HEK293 (cell line): ENCODE measurements at regions not wholly inside any gene's neighbourhood (a gene's known extent, or its start where the extent isn't known, plus 50 kb on each side); places are given as distances from the start of the nearest gene placed in this dataset.

Source experiments
- CTCF ChIA-PET: fragments of 350-600 bp; formaldehyde crosslinking; extraction: SDS; loops from one replicate; lab custom pipeline; 2021; ENCODE audit warnings: antibody characterized with exemption; lab: Yijun Ruan, JAX
- POLR2A ChIA-PET: fragments of 300-600 bp; formaldehyde crosslinking; extraction: SDS; loops from one replicate; lab custom pipeline; 2020; ENCODE audit warnings: antibody characterized with exemption, inconsistent platforms; lab: Yijun Ruan, JAX
- H3K27ac ChIP-seq: fragments of 200-500 bp; sonication (Bioruptor generic); 2 replicates; pipeline ENCODE4 v1.5.1; 2014; ENCODE audit warnings: low read depth, low read length, control low read depth, inconsistent platforms; ENCODE audit errors: extremely low read depth
- H3K36me3 ChIP-seq, 2 experiments: fragments of 200-500 bp in 1 of 2; sonication (Bioruptor generic) in 1 of 2; 1 replicate in 1 of 2; 2 replicates in 1 of 2; pipeline ENCODE4 v1.5.1; 2014 to 2017; ENCODE audit warnings: inconsistent platforms in 2 of 2, low read length in 2 of 2; ENCODE audit not compliant: control insufficient read depth in 2 of 2, insufficient read depth in 1 of 2
- H3K4me1 ChIP-seq: fragments of 200-500 bp; sonication (Bioruptor generic); 2 replicates; pipeline ENCODE4 v1.5.1; 2014; ENCODE audit warnings: mild to moderate bottlenecking, low read length, inconsistent platforms; ENCODE audit not compliant: control insufficient read depth, insufficient read depth
- H3K4me3 ChIP-seq: 2 replicates; pipeline ENCODE4 v1.5.1; 2011; ENCODE audit warnings: low read depth, mild to moderate bottlenecking, control low read depth, low read length, moderate library complexity
- H3K9me3 ChIP-seq: fragments of 200-500 bp; sonication (Bioruptor generic); 2 replicates; pipeline ENCODE4 v1.5.1; 2014; ENCODE audit warnings: low read depth, low read length, inconsistent platforms; ENCODE audit not compliant: control insufficient read depth, insufficient read depth
- GLI4 ChIP-seq: fragments of 450-650 bp; formaldehyde crosslinking; IDR thresholded peaks from 2 replicates; pipeline ENCODE4 v1.5.1; 2016; ENCODE audit warnings: missing biosample characterization, missing genetic modification characterization
- KLF10 ChIP-seq: fragments of 450-650 bp; IDR thresholded peaks from 2 replicates; pipeline ENCODE4 v1.5.1; 2018; ENCODE audit warnings: missing biosample characterization, mild to moderate bottlenecking, missing genetic modification characterization
- MZF1 ChIP-seq: fragments of 450-650 bp; formaldehyde crosslinking; IDR thresholded peaks from 2 replicates; pipeline ENCODE4 v1.5.1; 2017; ENCODE audit warnings: missing biosample characterization, missing genetic modification characterization, borderline replicate concordance
- PRDM4 ChIP-seq: fragments of 450-650 bp; formaldehyde crosslinking; IDR thresholded peaks from 2 replicates; pipeline ENCODE4 v1.5.1; 2017; ENCODE audit warnings: missing biosample characterization, missing genetic modification characterization
- SP2 ChIP-seq: fragments of 450-650 bp; formaldehyde crosslinking; IDR thresholded peaks from 2 replicates; pipeline ENCODE4 v1.5.1; 2016; ENCODE audit warnings: missing biosample characterization, missing genetic modification characterization
- YY2 ChIP-seq: fragments of 450-650 bp; formaldehyde crosslinking; IDR thresholded peaks from 2 replicates; pipeline ENCODE4 v1.5.1; 2016; ENCODE audit warnings: missing biosample characterization, missing genetic modification characterization
- ZFHX2 ChIP-seq: fragments of 450-650 bp; formaldehyde crosslinking; conservative IDR thresholded peaks from 2 replicates; pipeline ENCODE4 v1.5.1; 2016; ENCODE audit warnings: missing biosample characterization, missing genetic modification characterization
- ZFP3 ChIP-seq: fragments of 450-650 bp; formaldehyde crosslinking; IDR thresholded peaks from 2 replicates; pipeline ENCODE4 v1.5.1; 2016; ENCODE audit warnings: low read depth, missing biosample characterization, missing genetic modification characterization
- ZNF146 ChIP-seq: fragments of 450-650 bp; formaldehyde crosslinking; IDR thresholded peaks from 2 replicates; pipeline ENCODE4 v1.5.1; 2016; ENCODE audit warnings: missing biosample characterization, missing genetic modification characterization
- ZNF148 ChIP-seq: fragments of 450-650 bp; formaldehyde crosslinking; IDR thresholded peaks from 2 replicates; pipeline ENCODE4 v1.5.0; 2017; ENCODE audit warnings: missing biosample characterization, missing genetic modification characterization, borderline replicate concordance
- ZNF184 ChIP-seq: fragments of 450-650 bp; IDR thresholded peaks from 2 replicates; pipeline ENCODE4 v1.5.1; 2018; ENCODE audit warnings: missing biosample characterization, mild to moderate bottlenecking, missing genetic modification characterization
- ZNF2 ChIP-seq: fragments of 450-650 bp; formaldehyde crosslinking; IDR thresholded peaks from 2 replicates; pipeline ENCODE4 v1.5.1; 2016; ENCODE audit warnings: missing biosample characterization, missing genetic modification characterization
- ZNF23 ChIP-seq: fragments of 450-650 bp; formaldehyde crosslinking; IDR thresholded peaks from 2 replicates; pipeline ENCODE4 v1.5.1; 2016; ENCODE audit warnings: missing biosample characterization, missing genetic modification characterization, borderline replicate concordance
- ZNF280C ChIP-seq: fragments of 450-650 bp; formaldehyde crosslinking; IDR thresholded peaks from 2 replicates; pipeline ENCODE4 v1.5.1; 2016; ENCODE audit warnings: missing biosample characterization, missing genetic modification characterization
- ZNF518A ChIP-seq: fragments of 450-650 bp; formaldehyde crosslinking; conservative IDR thresholded peaks from 2 replicates; pipeline ENCODE4 v1.5.1; 2016; ENCODE audit warnings: low read depth, missing biosample characterization, missing genetic modification characterization
- ZNF549 ChIP-seq: fragments of 450-650 bp; IDR thresholded peaks from 2 replicates; pipeline ENCODE4 v1.5.1; 2018; ENCODE audit warnings: missing biosample characterization, missing genetic modification characterization, mild to moderate bottlenecking, inconsistent platforms, moderate library complexity
- ZNF624 ChIP-seq: fragments of 450-650 bp; formaldehyde crosslinking; IDR thresholded peaks from 2 replicates; pipeline ENCODE4 v1.5.1; 2017; ENCODE audit warnings: missing biosample characterization, missing genetic modification characterization
- ZNF658 ChIP-seq: fragments of 450-650 bp; formaldehyde crosslinking; IDR thresholded peaks from 2 replicates; pipeline ENCODE4; 2016; ENCODE audit warnings: missing biosample characterization, missing genetic modification characterization
- ZNF677 ChIP-seq: fragments of 450-650 bp; IDR thresholded peaks from 2 replicates; pipeline ENCODE4 v1.5.0; 2018; ENCODE audit warnings: missing biosample characterization, mild to moderate bottlenecking, missing genetic modification characterization, moderate library complexity
- ZNF747 ChIP-seq: fragments of 450-650 bp; formaldehyde crosslinking; IDR thresholded peaks from 2 replicates; pipeline ENCODE4 v1.5.1; 2016; ENCODE audit warnings: missing biosample characterization, missing genetic modification characterization
- ZNF837 ChIP-seq: fragments of 450-650 bp; formaldehyde crosslinking; IDR thresholded peaks from 2 replicates; pipeline ENCODE4 v1.5.1; 2016; ENCODE audit warnings: missing biosample characterization, missing genetic modification characterization
- ZNF843 ChIP-seq: fragments of 450-650 bp; formaldehyde crosslinking; IDR thresholded peaks from 2 replicates; pipeline ENCODE4 v1.5.1; 2016; ENCODE audit warnings: missing biosample characterization, missing genetic modification characterization
- ZXDB ChIP-seq: fragments of 450-650 bp; formaldehyde crosslinking; IDR thresholded peaks from 2 replicates; pipeline ENCODE4 v1.5.1; 2016; ENCODE audit warnings: missing biosample characterization, missing genetic modification characterization

GRCh38 chr21:31446226-31446855 lies 102.3 kb upstream of the TIAM1 start (continued):
- TF ChIP-seq ZNF518A (tag by site-specific recombination): no peak
- TF ChIP-seq ZNF843 (tag by site-specific recombination): no peak
- no peak for TF ChIP-seq MZF1 (tag by site-specific recombination)
- TF ChIP-seq ZNF624 (tag by site-specific recombination): no peak
- no peak for TF ChIP-seq SP2 (tag by site-specific recombination)
- TF ChIP-seq ZFP3 (tag by site-specific recombination): no peak
- TF ChIP-seq, all 188 proteins: peak for 0

GRCh38 chr21:31445137-31445536 lies 101.1 kb upstream of the TIAM1 start:
- POLR2A ChIA-PET: no interaction called here
- peaks cover 11% of the 10 kb centered on the region for H3K4me1 ChIP-seq
- no peak for TF ChIP-seq ZNF658 (tag by site-specific recombination)
- TF ChIP-seq ZNF23 (tag by site-specific recombination): no peak
- no peak for TF ChIP-seq ZNF677
- no peak for TF ChIP-seq ZNF148 (tag by site-specific recombination)
- TF ChIP-seq ZNF549 (tag by site-specific recombination): no peak
- TF ChIP-seq ZXDB (tag by site-specific recombination): no peak
- TF ChIP-seq GLI4 (tag by site-specific recombination): no peak
- no peak for TF ChIP-seq ZNF146 (tag by site-specific recombination)
- no peak for TF ChIP-seq ZFHX2 (tag by site-specific recombination)
- TF ChIP-seq ZNF2 (tag by site-specific recombination): no peak
- TF ChIP-seq ZNF280C (tag by site-specific recombination): no peak
- no peak for TF ChIP-seq ZNF837 (tag by site-specific recombination)
- TF ChIP-seq ZNF184: no peak
- TF ChIP-seq PRDM4 (tag by site-specific recombination): no peak
- no peak for TF ChIP-seq KLF10 (tag by site-specific recombination)
- no peak for TF ChIP-seq YY2 (tag by site-specific recombination)
- no peak for TF ChIP-seq ZNF747 (tag by site-specific recombination)
- TF ChIP-seq, all 188 proteins: peak for 0
- no peak overlapping the region for H3K27ac ChIP-seq
- CTCF ChIA-PET: interaction anchor here (0.8 to 0.9 kb wide), 2 partner anchors 14 to 136 kb away, joined by 3 read pairs; no protein-coding TSS in a partner anchor
- no peaks in the 10 kb centered on the region for H3K9me3 ChIP-seq
- no peak overlapping the region for H3K4me3 ChIP-seq
- H3K36me3 ChIP-seq: peaks cover 0 to 3% of the 10 kb centered on the region in 2 experiments; a peak in 1 of 3 replicates
